Esophagus muscularis mucosa (tissue), 4 donors: ENCODE measurements at regions not wholly inside any gene's neighbourhood (a gene's known extent, or its start where the extent isn't known, plus 50 kb on each side); places are given as distances from the start of the nearest gene placed in this dataset.

Source experiments
- DNase-seq: peaks from one replicate; pipeline ENCODE4 v3.0.0-alpha.2; 2017; ENCODE audit errors: extremely low spot score
- H3K27ac ChIP-seq, 4 donors: fragments of 200-600 bp; sonication (generic); replicated peaks in 1 of 4; 1 replicate in 3 of 4; 2 replicates in 1 of 4; pipeline ENCODE4 v1.5.1; 2016 to 2019; ENCODE audit warnings: mild to moderate bottlenecking in 1 of 4
- H3K27me3 ChIP-seq, 4 donors: fragments of 200-600 bp; sonication (generic); one replicate each; pipeline versions ENCODE4 v1.5.1 to v1.6.0; 2016 to 2019
- H3K36me3 ChIP-seq, 4 donors: fragments of 200-600 bp; sonication (generic); one replicate each; pipeline ENCODE4 v1.5.1; 2016 to 2019
- H3K4me1 ChIP-seq, 4 donors: fragments of 200-600 bp; sonication (generic); one replicate each; pipeline ENCODE4 v1.5.1; 2016 to 2019
- H3K4me3 ChIP-seq, 4 donors: fragments of 200-600 bp; sonication (generic); 1 replicate in 2 of 4; 2 replicates in 2 of 4; pipeline ENCODE4 v1.5.1; 2016 to 2019; ENCODE audit warnings: mild to moderate bottlenecking in 4 of 4, moderate library complexity in 1 of 4
- H3K9me3 ChIP-seq, 4 donors: fragments of 200-600 bp; sonication (generic); 1 replicate in 3 of 4; 2 replicates in 1 of 4; pipeline ENCODE4 v1.5.1; 2016 to 2019
- CTCF ChIP-seq, 3 experiments: fragments of 200-600 bp in 2 of 3; fragments of 450-650 bp in 1 of 3; sonication (generic) in 2 of 3; IDR thresholded peaks; one replicate each; pipeline ENCODE4 v1.5.1; 2017 to 2019; ENCODE audit warnings: antibody characterized with exemption in 3 of 3, mild to moderate bottlenecking in 2 of 3, moderate library complexity in 1 of 3
- EP300 ChIP-seq: sonication (generic); formaldehyde crosslinking; IDR thresholded peaks from one replicate; pipeline ENCODE4 v1.6.1; 2017; ENCODE audit warnings: antibody characterized with exemption
- POLR2A ChIP-seq: fragments of 450-650 bp; IDR thresholded peaks from one replicate; pipeline ENCODE4 v1.6.1; 2017; ENCODE audit warnings: antibody characterized with exemption, moderate library complexity, mild to moderate bottlenecking, low read depth
- POLR2AphosphoS5 ChIP-seq, 2 donors: sonication (generic); formaldehyde crosslinking; IDR thresholded peaks; one replicate each; pipeline ENCODE4 v1.6.1; 2017; ENCODE audit warnings: antibody characterized with exemption in 2 of 2
- WGBS: methylation state at CpG from one replicate; pipeline ENCODE4 v1.1.5; 2018; 5-methylcytosine and 5-hydroxymethylcytosine counted together
- intact Hi-C: fragments of 100-400 bp; cut with DNase I; formaldehyde crosslinking; loops from one replicate; pipeline ENCODE4 v1.15.1; 2023

DNA sequence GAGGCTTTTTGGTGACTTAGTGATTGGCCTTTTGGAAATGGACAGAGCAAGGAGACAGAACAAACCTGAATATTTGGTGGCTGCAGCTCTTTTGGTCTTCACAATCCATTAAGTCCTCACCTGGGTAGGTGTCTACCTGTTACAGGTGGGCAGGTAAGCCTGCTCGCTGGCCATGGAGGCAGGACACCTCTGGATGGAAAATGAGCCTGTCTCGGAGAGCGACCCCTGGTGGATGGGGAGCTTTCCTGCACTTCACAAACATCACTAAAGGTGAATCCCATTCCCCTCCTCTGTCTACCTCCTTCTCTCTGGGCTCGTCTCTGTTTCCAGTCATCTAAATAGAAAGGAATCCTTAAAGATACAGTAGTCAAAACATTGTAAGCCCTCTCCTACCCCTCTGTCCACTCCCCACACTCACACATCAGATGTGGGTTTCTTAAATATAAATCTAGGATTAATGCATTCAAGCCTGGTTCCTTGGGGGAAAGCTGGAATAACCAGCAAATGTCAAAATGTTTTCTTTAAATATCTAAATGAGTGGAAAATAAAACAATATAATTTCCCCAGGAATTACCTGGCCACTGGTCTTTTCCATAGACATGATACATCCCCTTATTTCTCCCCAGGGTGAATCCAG, 304.9 kb downstream of the CDH26 start:
- 16% methylated on average over 4 of the region's 4 CpGs for WGBS
- no peak for DNase-seq
- intact Hi-C loops = no loop called here

DNA sequence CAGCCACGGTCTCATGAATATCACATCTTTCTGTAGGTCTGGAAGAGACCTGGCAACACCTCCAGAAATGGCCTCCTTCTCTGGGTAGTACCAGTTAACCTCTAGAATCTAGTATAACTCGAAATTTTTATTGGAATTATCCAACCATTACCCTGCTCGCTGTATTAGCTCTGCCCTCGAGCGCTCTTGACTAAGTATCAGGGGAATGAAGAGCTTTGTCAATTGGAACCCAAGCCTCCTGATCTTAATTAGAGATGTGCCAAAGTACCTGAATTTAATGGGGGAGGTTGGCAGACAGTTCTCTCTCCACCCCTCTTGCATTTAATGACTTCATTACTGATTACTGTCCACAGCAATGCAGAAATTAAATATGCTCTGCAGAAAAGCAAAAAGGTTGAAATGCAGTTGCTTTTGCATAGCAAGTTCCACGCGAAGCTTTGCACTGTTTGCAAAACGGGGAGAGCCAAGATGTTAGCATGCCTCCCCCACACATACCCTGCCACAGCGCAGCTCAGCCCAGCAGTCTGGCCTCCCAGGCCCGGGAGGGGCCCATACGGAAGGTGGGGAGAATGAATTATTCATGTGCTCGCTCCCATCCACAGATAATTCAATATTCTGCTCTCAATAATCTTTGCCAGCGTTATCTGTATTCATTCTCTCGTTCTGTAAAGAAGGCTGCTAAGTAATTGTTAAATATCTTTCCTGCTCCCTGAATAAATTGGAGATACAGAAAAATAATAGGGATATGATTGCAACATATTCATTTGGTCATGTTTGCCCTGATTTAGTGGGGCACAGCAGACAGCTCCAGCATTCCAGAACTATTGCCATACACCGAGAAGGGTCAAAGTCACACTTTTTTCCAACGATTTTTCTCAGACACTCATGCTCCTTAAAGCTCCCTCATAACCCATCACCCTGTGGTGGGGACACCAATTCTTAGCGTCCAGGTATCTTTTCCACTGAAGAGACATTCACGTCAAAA, 305.8 kb downstream of the CDH26 start:
- 65% methylated on average over 16 of the region's 18 CpGs for WGBS
- Histone ChIP-seq H3K9me3 (no peaks in the 10 kb centered on the region), H3K36me3 (no peaks in the 10 kb centered on the region), H3K27me3 (peaks cover 0 to 27% (median 0%) of the 10 kb centered on the region in 4 donors), H3K4me3 (no peak overlapping the region), H3K27ac (no peak overlapping the region), H3K4me1 (no peaks in the 10 kb centered on the region)
- DNase-seq = no peak
- TF ChIP-seq EP300 (no peak), CTCF (IDR thresholded peaks at IDR 0.05) (no peak), POLR2AphosphoS5 (IDR thresholded peaks at IDR 0.05) (no peak)
- intact Hi-C loops = no loop called here

More for the DNA sequence above, 304.9 kb downstream of the CDH26 start:
- Histone ChIP-seq H3K27ac (no peak overlapping the region), H3K4me3 (no peak overlapping the region), H3K4me1 (no peaks in the 10 kb centered on the region), H3K36me3 (no peaks in the 10 kb centered on the region), H3K9me3 (no peaks in the 10 kb centered on the region), H3K27me3 (peaks cover 0 to 27% (median 0%) of the 10 kb centered on the region in 4 donors)
- peak; percentile 23 to 53 (median 34) for TF ChIP-seq CTCF (IDR thresholded peaks at IDR 0.05)
- TF ChIP-seq POLR2AphosphoS5 (IDR thresholded peaks at IDR 0.05) = no peak
- no peak for TF ChIP-seq EP300
- TF ChIP-seq POLR2A = no peak

DNA sequence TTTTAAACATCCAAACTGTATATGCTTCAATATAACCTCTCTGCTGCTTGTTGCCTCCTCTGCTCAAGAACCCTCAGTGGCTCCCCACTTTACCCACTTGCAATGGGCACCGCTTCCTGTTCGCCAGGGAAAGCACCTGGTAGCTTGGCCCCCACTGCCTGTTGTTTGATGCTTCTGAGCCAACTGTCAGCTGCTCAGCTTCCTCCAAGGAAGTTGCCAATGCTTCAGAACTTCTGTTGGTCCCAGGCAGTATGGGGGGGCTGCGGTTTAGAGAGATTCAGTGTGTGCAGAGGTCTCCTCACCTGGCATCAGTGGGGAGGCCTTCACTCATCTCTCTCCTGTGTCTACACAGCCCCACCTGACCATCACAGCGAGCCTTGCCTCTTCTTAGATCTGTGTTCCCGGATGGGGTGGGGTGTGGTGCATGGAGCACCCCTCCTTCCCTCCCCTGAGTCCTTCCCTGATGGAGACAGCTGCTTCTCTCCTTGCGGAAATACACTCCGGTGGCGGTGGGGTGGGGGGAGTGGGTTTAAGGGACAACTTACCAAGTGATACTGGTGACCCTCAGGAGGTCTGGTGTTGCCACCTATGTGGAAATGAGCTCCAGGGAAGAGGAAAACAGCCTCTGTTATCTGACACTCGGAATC, 308.1 kb downstream of the CDH26 start:
- no peaks in the 10 kb centered on the region for H3K36me3 ChIP-seq
- H3K4me3 ChIP-seq = no peak overlapping the region
- H3K4me1 ChIP-seq = no peaks in the 10 kb centered on the region
- H3K27me3 ChIP-seq = peaks cover 0 to 42% (median 0%) of the 10 kb centered on the region in 4 donors
- 75% methylated on average over 3 of the region's 9 CpGs for WGBS
- no peak overlapping the region for H3K27ac ChIP-seq
- intact Hi-C loops = no loop called here
- DNase-seq = no peak
- no peaks in the 10 kb centered on the region for H3K9me3 ChIP-seq
- TF ChIP-seq POLR2A = no peak
- TF ChIP-seq EP300 = no peak
- no peak for TF ChIP-seq POLR2AphosphoS5 (IDR thresholded peaks at IDR 0.05)
- no peak for TF ChIP-seq CTCF (IDR thresholded peaks at IDR 0.05)

- Histone ChIP-seq H3K27me3 (peaks cover 0 to 57% (median 0%) of the 10 kb centered on the region in 4 donors), H3K4me1 (no peaks in the 10 kb centered on the region), H3K9me3 (no peaks in the 10 kb centered on the region), H3K27ac (no peak overlapping the region), H3K4me3 (no peak overlapping the region), H3K36me3 (no peaks in the 10 kb centered on the region)
- TF ChIP-seq POLR2A (no peak), POLR2AphosphoS5 (IDR thresholded peaks at IDR 0.05) (no peak), EP300 (no peak), CTCF (IDR thresholded peaks at IDR 0.05) (no peak)
- DNase-seq = no peak
- 92% methylated on average over 4 of the region's 4 CpGs for WGBS
- intact Hi-C loops = no loop called here
Observed at GRCh38 chr20:60268491-60268890, 310.3 kb downstream of the CDH26 start.
